ENCODE measurements at regions not wholly inside any gene's neighbourhood (a gene's known extent, or its start where the extent isn't known, plus 50 kb on each side); places are given as distances from the start of the nearest gene placed in this dataset.

DNA sequence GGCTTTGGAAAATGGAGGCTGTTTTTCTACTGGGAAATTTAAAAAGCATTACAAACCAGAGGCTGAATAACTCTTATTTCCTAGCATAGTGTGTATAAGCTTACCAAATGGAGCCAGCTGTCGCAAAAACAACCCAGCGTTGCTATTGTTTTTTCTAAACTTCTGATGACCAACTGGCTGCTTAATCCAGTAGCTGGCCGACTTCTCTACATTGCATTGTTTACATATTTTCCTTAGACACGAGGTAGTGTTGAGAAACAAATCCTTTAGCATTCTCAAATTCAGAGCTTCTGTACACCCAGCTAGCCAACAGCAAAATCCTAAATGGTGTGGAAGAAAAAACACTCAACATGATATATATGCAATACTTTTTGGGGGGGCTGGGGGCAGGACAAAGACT is 161.0 kb upstream of the ADAMTS9 start:
- Histone ChIP-seq H3K9me3 (ENCODE audit: control insufficient read depth, insufficient read depth, low read length) (no peaks in the 10 kb centered on the region), H3K27me3 (ENCODE audit: control insufficient read depth, insufficient read depth, low read length) (no peaks in the 10 kb centered on the region), H3K4me1 (ENCODE audit: control insufficient read depth, insufficient read depth, low read length) (no peaks in the 10 kb centered on the region), H3K27ac (ENCODE audit: low read depth, low read length) (no peak overlapping the region), H3K36me3 (ENCODE audit: control insufficient read depth, insufficient read depth, low read length) (no peaks in the 10 kb centered on the region), H3K4me3 (ENCODE audit: low read depth, low read length) (no peak overlapping the region)
- no peak for DNase-seq (ENCODE audit: low read depth in 4 of 6, low spot score in 6 of 6)
- WGBS (ENCODE audit: insufficient coverage), result 89% methylated on average over 3 of the region's 4 CpGs

DNA sequence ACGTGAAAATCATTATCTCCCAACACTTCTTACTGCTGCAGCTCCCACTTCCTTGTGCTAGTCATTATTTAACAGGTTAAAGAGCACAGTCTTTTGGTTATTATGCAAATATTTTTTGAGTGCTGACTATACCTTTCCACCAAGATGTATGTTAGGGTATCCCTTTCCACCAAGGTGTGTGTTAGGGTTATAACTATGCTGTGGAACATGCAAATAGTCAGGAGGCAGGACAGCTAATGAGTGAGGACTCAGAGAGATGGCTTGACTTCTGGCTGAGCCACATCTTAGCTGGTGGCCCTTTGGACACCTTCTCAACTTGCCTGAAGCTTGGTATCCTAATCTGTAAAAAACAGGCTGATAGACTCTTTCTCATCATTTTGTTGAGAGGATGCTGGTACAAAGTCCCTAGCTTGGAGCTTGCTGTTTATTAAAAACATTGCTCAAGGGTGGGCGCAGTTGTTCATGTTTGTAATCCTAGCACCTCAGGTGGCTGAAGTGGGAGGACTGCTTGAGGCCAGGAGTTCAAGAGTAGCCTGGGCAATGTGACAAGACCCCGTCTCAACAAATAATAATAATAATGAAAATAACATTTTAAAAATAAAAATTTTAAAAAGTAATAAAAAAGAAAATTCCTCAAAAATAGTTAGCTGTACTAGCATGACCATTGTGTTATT is 160.5 kb upstream of the ADAMTS9 start:
- WGBS (ENCODE audit: insufficient coverage), result no CpG with 5 or more reads among the region's 3 CpGs
- H3K4me1 ChIP-seq (ENCODE audit: control insufficient read depth, insufficient read depth, low read length), result no peaks in the 10 kb centered on the region
- H3K27me3 ChIP-seq (ENCODE audit: control insufficient read depth, insufficient read depth, low read length), result no peaks in the 10 kb centered on the region
- H3K27ac ChIP-seq (ENCODE audit: low read depth, low read length), result no peak overlapping the region
- no peaks in the 10 kb centered on the region for H3K9me3 ChIP-seq (ENCODE audit: control insufficient read depth, insufficient read depth, low read length)
- no peaks in the 10 kb centered on the region for H3K36me3 ChIP-seq (ENCODE audit: control insufficient read depth, insufficient read depth, low read length)
- H3K4me3 ChIP-seq (ENCODE audit: low read depth, low read length), result no peak overlapping the region
- no peak for DNase-seq (ENCODE audit: low read depth in 4 of 6, low spot score in 6 of 6)

DNA sequence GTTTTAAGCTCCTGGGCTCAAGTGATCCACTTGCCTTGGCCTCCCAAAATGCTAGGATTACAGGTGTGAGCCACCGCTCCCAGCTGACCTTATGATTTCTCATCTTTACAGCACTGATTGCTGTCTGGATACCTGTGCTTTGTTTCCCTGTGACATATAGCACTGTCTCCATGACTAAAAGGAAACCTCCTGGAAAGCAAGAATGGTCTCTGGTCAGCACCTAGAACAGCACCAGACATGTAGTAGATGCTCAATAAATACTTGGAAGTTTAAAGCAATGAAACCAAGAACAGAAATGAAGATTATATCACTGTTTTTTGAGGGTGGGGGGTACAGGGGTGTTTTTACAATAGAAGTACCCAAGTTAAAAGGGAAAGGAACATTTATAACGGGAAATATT is 156.8 kb upstream of the ADAMTS9 start:
- 100% methylated on average over 2 of the region's 2 CpGs for WGBS (ENCODE audit: insufficient coverage)
- DNase-seq (ENCODE audit: low read depth in 4 of 6, low spot score in 6 of 6), result no peak
- no peaks in the 10 kb centered on the region for H3K27me3 ChIP-seq (ENCODE audit: control insufficient read depth, insufficient read depth, low read length)

DNA sequence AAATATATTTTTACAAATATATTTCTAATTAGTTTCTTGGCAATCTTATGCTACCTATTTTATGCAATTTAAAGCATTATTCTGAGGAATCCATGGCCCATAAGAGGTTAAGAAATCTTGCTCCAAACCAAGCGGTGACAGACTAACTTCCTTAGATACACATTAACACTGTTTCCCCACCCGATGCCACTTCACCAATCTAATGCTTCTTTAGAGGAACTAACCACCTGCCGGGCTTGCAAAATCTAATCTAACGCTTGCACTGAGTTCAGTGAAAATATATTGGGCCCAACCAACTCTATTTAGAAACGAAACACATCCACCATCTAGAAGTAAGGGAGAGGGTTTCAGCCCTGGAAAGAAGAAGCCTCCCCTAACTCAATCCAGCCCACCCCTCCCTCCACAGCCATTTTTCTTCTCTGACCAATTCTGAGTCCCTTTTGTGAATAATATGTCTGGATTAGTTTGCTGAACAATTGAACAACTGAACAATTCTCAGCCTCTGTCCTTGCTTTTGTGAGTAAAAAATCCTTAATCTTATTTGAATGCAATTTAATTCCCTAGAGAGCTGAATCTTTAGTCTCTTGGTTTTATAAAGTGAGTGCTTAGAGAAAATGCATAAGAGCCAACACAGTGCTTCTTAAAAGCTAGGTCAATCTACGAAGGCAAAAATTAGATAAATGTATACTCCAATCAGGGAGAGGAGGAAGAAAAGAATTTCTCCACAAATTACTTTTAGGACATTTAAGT is 150.4 kb upstream of the ADAMTS9 start:
- no peak overlapping the region for H3K4me3 ChIP-seq (ENCODE audit: low read depth, low read length)
- H3K36me3 ChIP-seq (ENCODE audit: control insufficient read depth, insufficient read depth, low read length), result no peaks in the 10 kb centered on the region
- no peaks in the 10 kb centered on the region for H3K27me3 ChIP-seq (ENCODE audit: control insufficient read depth, insufficient read depth, low read length)
- no peaks in the 10 kb centered on the region for H3K9me3 ChIP-seq (ENCODE audit: control insufficient read depth, insufficient read depth, low read length)
- no peaks in the 10 kb centered on the region for H3K4me1 ChIP-seq (ENCODE audit: control insufficient read depth, insufficient read depth, low read length)
- peak in 1 of 6 donors; percentile 55 for DNase-seq (ENCODE audit: low read depth in 4 of 6, low spot score in 6 of 6)
- H3K27ac ChIP-seq (ENCODE audit: low read depth, low read length), result no peak overlapping the region
- 60% methylated on average over 1 of the region's 6 CpGs for WGBS (ENCODE audit: insufficient coverage)

More for the DNA sequence above, 156.8 kb upstream of the ADAMTS9 start:
- no peaks in the 10 kb centered on the region for H3K36me3 ChIP-seq (ENCODE audit: control insufficient read depth, insufficient read depth, low read length)
- H3K27ac ChIP-seq (ENCODE audit: low read depth, low read length), result no peak overlapping the region
- H3K9me3 ChIP-seq (ENCODE audit: control insufficient read depth, insufficient read depth, low read length), result no peaks in the 10 kb centered on the region
- no peak overlapping the region for H3K4me3 ChIP-seq (ENCODE audit: low read depth, low read length)
- H3K4me1 ChIP-seq (ENCODE audit: control insufficient read depth, insufficient read depth, low read length), result no peaks in the 10 kb centered on the region

DNA sequence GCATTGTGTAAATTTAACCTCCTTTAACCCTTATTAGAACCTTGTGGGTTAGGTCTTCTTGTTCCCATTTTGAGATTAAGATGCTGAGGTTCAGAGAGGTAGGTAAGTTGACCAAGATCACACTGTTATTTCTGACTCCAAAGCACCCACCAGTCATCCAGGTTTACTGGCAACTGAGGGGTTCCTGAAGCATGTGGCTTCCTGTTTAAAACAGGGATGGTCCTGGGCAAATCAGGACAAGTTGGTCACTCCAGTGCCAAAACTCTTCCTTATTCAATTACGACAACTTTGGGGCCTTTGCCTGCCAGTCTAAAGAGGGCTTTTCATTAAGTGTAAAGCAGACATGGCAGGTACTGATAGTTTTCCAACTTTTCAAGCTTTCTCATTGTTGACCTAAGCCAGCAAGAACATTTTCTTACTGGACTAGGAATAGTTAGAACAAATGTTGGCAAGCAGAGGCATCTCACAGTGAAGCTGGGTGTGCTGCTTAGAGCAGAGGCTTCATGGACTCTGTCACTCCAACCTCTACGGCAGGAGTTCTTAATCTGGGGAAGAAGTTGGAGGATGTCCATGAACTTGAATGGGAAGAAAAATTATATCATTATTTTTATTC is 149.4 kb upstream of the ADAMTS9 start:
- Histone ChIP-seq H3K36me3 (ENCODE audit: control insufficient read depth, insufficient read depth, low read length) (no peaks in the 10 kb centered on the region), H3K27ac (ENCODE audit: low read depth, low read length) (no peak overlapping the region), H3K9me3 (ENCODE audit: control insufficient read depth, insufficient read depth, low read length) (no peaks in the 10 kb centered on the region), H3K4me1 (ENCODE audit: control insufficient read depth, insufficient read depth, low read length) (peaks cover under 1% of the 10 kb centered on the region), H3K4me3 (ENCODE audit: low read depth, low read length) (no peak overlapping the region), H3K27me3 (ENCODE audit: control insufficient read depth, insufficient read depth, low read length) (no peaks in the 10 kb centered on the region)
- WGBS (ENCODE audit: insufficient coverage), result no CpG with 5 or more reads among the region's 2 CpGs
- DNase-seq (ENCODE audit: low read depth in 4 of 6, low spot score in 6 of 6), result peak in 1 of 6 donors; percentile 47

DNA sequence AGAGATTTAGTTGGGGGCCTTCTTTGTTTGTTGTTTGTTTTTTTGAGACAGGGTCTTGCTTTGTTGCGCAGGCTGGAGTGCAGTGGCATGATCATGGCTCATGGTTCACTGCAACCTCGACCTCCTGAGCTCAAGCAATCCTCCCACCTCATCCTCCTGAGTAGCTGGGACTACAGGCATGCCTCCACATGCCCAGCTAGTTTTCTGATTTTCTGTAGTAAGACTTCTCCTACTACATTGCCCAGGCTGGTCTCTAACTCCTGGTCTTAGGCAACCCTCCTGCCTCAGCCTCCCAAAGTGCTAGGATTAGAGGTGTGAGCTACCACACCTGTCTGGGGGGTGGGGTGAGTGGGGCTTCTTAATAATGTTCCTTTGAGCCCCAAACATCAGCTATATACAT is 148.3 kb upstream of the ADAMTS9 start:
- peaks cover 3% of the 10 kb centered on the region for H3K4me1 ChIP-seq (ENCODE audit: control insufficient read depth, insufficient read depth, low read length)
- DNase-seq (ENCODE audit: low read depth in 4 of 6, low spot score in 6 of 6), result no peak
- H3K27ac ChIP-seq (ENCODE audit: low read depth, low read length), result no peak overlapping the region
- H3K27me3 ChIP-seq (ENCODE audit: control insufficient read depth, insufficient read depth, low read length), result no peaks in the 10 kb centered on the region
- no peak overlapping the region for H3K4me3 ChIP-seq (ENCODE audit: low read depth, low read length)
- no peaks in the 10 kb centered on the region for H3K36me3 ChIP-seq (ENCODE audit: control insufficient read depth, insufficient read depth, low read length)
- WGBS (ENCODE audit: insufficient coverage), result 93% methylated on average over 2 of the region's 2 CpGs
- no peaks in the 10 kb centered on the region for H3K9me3 ChIP-seq (ENCODE audit: control insufficient read depth, insufficient read depth, low read length)

DNA sequence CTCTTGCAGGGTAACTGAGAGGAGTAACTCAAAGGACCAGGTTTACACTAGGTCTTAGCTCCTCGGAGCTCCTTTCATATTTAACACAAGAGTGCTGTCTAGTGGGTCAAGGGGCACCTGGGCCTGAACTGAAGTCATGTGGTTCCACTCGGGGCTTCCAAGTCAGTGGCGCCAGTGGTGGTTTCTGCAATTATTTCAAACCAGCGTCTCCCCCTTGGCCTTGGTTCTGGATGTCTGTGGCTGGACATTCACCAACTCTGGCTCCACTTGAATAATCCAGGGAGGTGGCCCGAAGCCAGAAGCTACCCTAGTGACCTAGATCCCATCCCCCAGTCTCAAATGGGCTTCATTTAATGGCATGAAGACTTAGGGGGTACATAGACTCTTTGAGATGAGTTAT is 144.3 kb upstream of the ADAMTS9 start:
- Histone ChIP-seq H3K9me3 (ENCODE audit: control insufficient read depth, insufficient read depth, low read length) (no peaks in the 10 kb centered on the region), H3K27me3 (ENCODE audit: control insufficient read depth, insufficient read depth, low read length) (no peaks in the 10 kb centered on the region), H3K4me1 (ENCODE audit: control insufficient read depth, insufficient read depth, low read length) (peaks cover 3% of the 10 kb centered on the region), H3K36me3 (ENCODE audit: control insufficient read depth, insufficient read depth, low read length) (no peaks in the 10 kb centered on the region), H3K4me3 (ENCODE audit: low read depth, low read length) (no peak overlapping the region), H3K27ac (ENCODE audit: low read depth, low read length) (peak overlapping the region; percentile 36)
- peak in 1 of 6 donors; percentile 75 for DNase-seq (ENCODE audit: low read depth in 4 of 6, low spot score in 6 of 6)
- 80% methylated on average over 4 of the region's 5 CpGs for WGBS (ENCODE audit: insufficient coverage)

DNA sequence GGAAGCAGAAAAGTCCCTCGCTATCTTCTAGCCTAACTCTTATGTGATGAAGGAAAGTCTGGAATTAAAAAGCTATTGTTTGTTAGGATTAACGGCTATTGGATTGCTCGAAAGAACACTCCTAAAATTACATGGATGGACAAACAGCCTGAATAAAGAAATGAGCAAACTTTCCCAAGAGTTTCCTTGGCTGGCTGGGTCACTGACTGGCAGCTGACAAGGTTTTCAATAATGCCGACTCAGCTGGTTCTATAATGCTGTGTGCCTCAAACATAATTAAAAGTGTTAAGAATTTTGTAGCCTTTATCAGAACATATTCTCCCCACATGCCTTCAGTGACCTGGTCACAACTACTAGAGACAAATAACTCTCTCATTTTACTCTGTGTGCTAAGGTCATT is 142.9 kb upstream of the ADAMTS9 start:
- Histone ChIP-seq H3K27ac (ENCODE audit: low read depth, low read length) (no peak overlapping the region), H3K27me3 (ENCODE audit: control insufficient read depth, insufficient read depth, low read length) (no peaks in the 10 kb centered on the region), H3K36me3 (ENCODE audit: control insufficient read depth, insufficient read depth, low read length) (no peaks in the 10 kb centered on the region), H3K4me3 (ENCODE audit: low read depth, low read length) (no peak overlapping the region), H3K4me1 (ENCODE audit: control insufficient read depth, insufficient read depth, low read length) (peaks cover 3% of the 10 kb centered on the region), H3K9me3 (ENCODE audit: control insufficient read depth, insufficient read depth, low read length) (no peaks in the 10 kb centered on the region)
- no peak for DNase-seq (ENCODE audit: low read depth in 4 of 6, low spot score in 6 of 6)
- no CpG with 5 or more reads among the region's 4 CpGs for WGBS (ENCODE audit: insufficient coverage)

DNA sequence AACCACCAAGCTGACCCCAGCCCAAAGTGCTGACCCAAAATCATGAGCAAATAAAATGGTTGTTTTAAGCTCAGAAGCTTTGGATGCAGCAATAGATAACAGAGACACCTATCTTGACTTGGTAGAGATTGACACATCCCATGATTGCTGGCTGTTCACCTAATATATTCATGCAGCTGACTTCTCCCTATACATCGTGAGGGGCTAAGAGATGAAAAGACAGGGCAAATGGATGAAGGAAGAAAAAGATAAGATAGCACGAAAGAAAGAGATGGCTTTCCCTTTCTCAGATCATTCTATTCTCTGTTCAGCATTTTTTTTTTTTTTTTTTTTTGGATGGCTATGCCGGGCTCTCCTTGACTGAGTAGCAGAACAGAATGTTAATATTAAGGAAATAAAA is 141.5 kb upstream of the ADAMTS9 start:
- Histone ChIP-seq H3K36me3 (ENCODE audit: control insufficient read depth, insufficient read depth, low read length) (no peaks in the 10 kb centered on the region), H3K4me1 (ENCODE audit: control insufficient read depth, insufficient read depth, low read length) (peaks cover 3% of the 10 kb centered on the region), H3K27ac (ENCODE audit: low read depth, low read length) (no peak overlapping the region), H3K27me3 (ENCODE audit: control insufficient read depth, insufficient read depth, low read length) (no peaks in the 10 kb centered on the region), H3K9me3 (ENCODE audit: control insufficient read depth, insufficient read depth, low read length) (no peaks in the 10 kb centered on the region), H3K4me3 (ENCODE audit: low read depth, low read length) (no peak overlapping the region)
- no CpG with 5 or more reads among the region's 3 CpGs for WGBS (ENCODE audit: insufficient coverage)
- no peak for DNase-seq (ENCODE audit: low read depth in 4 of 6, low spot score in 6 of 6)

DNA sequence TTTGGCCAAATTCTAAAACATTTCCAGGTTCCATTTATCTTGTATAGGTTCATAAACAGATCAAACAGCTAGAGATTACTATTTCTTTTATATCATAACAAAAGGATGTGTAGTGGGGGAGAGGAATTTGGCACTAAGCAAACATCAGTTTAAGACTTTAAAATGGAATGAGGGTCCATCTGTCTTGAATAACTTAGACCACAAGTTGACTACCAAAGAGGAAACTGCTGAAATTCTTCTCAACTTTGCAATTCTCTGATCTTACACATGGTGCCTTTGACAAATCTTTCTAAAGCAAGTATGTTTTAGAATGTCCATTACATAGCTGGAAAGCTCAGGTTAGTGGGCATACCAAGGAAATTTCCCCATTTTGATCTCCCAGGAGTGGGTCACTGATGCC is 140.5 kb upstream of the ADAMTS9 start:
- Histone ChIP-seq H3K9me3 (ENCODE audit: control insufficient read depth, insufficient read depth, low read length) (no peaks in the 10 kb centered on the region), H3K4me1 (ENCODE audit: control insufficient read depth, insufficient read depth, low read length) (peaks cover 3% of the 10 kb centered on the region), H3K27me3 (ENCODE audit: control insufficient read depth, insufficient read depth, low read length) (no peaks in the 10 kb centered on the region), H3K27ac (ENCODE audit: low read depth, low read length) (no peak overlapping the region), H3K4me3 (ENCODE audit: low read depth, low read length) (no peak overlapping the region), H3K36me3 (ENCODE audit: control insufficient read depth, insufficient read depth, low read length) (no peaks in the 10 kb centered on the region)
- DNase-seq (ENCODE audit: low read depth in 4 of 6, low spot score in 6 of 6), result no peak
